ENCODE measurements at regions not wholly inside any gene's neighbourhood (a gene's known extent, or its start where the extent isn't known, plus 50 kb on each side); places are given as distances from the start of the nearest gene placed in this dataset.

DNA sequence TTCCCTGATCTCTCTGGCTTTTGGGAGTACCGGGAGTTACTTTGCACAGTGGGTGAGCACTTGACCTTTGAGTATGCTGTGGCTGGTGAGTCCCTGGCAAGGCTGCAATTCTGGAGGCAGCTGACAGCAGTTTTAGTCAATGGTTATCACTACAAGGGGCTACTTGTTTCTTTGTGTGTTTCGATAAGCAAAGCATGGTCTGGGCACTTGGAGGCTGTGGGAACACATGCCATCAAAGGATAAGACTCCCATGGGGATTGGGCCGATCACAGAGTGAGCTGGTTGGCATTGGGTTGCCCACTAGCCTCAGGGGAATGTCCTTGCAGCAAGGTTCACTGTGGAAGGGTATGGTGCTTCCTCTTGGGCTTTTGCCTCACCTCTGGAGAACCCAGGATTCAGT, 208.2 kb downstream of the SNX13 start:
- TF ChIP-seq, protein P1, sequence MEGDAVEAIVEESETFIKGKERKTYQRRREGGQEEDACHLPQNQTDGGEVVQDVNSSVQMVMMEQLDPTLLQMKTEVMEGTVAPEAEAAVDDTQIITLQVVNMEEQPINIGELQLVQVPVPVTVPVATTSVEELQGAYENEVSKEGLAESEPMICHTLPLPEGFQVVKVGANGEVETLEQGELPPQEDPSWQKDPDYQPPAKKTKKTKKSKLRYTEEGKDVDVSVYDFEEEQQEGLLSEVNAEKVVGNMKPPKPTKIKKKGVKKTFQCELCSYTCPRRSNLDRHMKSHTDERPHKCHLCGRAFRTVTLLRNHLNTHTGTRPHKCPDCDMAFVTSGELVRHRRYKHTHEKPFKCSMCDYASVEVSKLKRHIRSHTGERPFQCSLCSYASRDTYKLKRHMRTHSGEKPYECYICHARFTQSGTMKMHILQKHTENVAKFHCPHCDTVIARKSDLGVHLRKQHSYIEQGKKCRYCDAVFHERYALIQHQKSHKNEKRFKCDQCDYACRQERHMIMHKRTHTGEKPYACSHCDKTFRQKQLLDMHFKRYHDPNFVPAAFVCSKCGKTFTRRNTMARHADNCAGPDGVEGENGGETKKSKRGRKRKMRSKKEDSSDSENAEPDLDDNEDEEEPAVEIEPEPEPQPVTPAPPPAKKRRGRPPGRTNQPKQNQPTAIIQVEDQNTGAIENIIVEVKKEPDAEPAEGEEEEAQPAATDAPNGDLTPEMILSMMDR (IDR thresholded peaks at IDR 0.05; ENCODE audit: insufficient read depth, low read depth, low read length): no peak
- no peak for DNase-seq (ENCODE audit: low read depth)
- no peak overlapping the region for H3K4me3 ChIP-seq (ENCODE audit: low read depth, low read length)

Data from fibroblast of villous mesenchyme (primary cell).